22Rv1 (cell line): ENCODE measurements at regions not wholly inside any gene's neighbourhood (a gene's known extent, or its start where the extent isn't known, plus 50 kb on each side); places are given as distances from the start of the nearest gene placed in this dataset.

Experiments
- CTCF ChIP-seq: fragments of 450-650 bp; IDR thresholded peaks from 2 replicates; pipeline ENCODE4 v1.5.1; 2017; ENCODE audit warnings: mild to moderate bottlenecking
- ZFX ChIP-seq: fragments of 450-650 bp; IDR thresholded peaks from 2 replicates; pipeline ENCODE4 v1.6.1; 2017; ENCODE audit warnings: antibody characterized with exemption, borderline replicate concordance

- no peak for TF ChIP-seq CTCF
- TF ChIP-seq ZFX: no peak
These were observed 146.1 kb downstream of the RASSF9 start for GRCh38 chr12:85690146-85690545.
